CD4-positive, alpha-beta memory T cell (primary cell): ENCODE measurements at regions not wholly inside any gene's neighbourhood (a gene's known extent, or its start where the extent isn't known, plus 50 kb on each side); places are given as distances from the start of the nearest gene placed in this dataset.

Experiments used
- CTCF ChIA-PET: fragments of 350-600 bp; sonication (Branson Sonifier 250); formaldehyde crosslinking; loops from one replicate; lab custom pipeline; 2021; ENCODE audit warnings: inconsistent platforms; ENCODE audit not compliant: partially characterized antibody; lab: Charles Lee
- POLR2A ChIA-PET: fragments of 350-600 bp; sonication (Branson Sonifier 250); formaldehyde crosslinking; loops from one replicate; lab custom pipeline; 2021; ENCODE audit not compliant: partially characterized antibody; lab: Charles Lee
- DNase-seq, 5 donors: peaks; one replicate each; pipeline versions ENCODE4 v3.0.0 to v3.0.0-alpha.2; 2020 to 2022; ENCODE audit warnings: mixed read lengths in 1 of 5
- H3K27ac ChIP-seq: one replicate; pipeline ENCODE4 v1.7.0; 2013; ENCODE audit warnings: low read depth, low read length
- H3K27me3 ChIP-seq: 2 replicates; pipeline ENCODE4 v1.7.0; 2013; ENCODE audit warnings: mild to moderate bottlenecking, low read length, moderate library complexity; ENCODE audit not compliant: insufficient read depth
- H3K36me3 ChIP-seq: 2 replicates; pipeline ENCODE4 v1.7.0; 2013; ENCODE audit warnings: mild to moderate bottlenecking, low read length, moderate library complexity; ENCODE audit not compliant: insufficient read depth
- H3K4me1 ChIP-seq: 2 replicates; pipeline ENCODE4 v1.7.0; 2013; ENCODE audit warnings: mild to moderate bottlenecking, low read length, moderate library complexity; ENCODE audit not compliant: insufficient read depth
- H3K4me3 ChIP-seq, 2 donors: one replicate each; pipeline ENCODE4 v1.7.0; 2013; ENCODE audit warnings: low read length in 2 of 2, mild to moderate bottlenecking in 1 of 2
- H3K9me3 ChIP-seq, 2 donors: one replicate each; pipeline ENCODE4 v1.7.0; 2013; ENCODE audit warnings: low read length in 2 of 2, control low read depth in 1 of 2; ENCODE audit not compliant: control insufficient read depth in 1 of 2
- H3K27ac Mint-ChIP-seq, 7 donors: one replicate each; pipeline ENCODE4 v1.8.0; 2020 to 2021; ENCODE audit warnings: mixed read lengths in 7 of 7, mild to moderate bottlenecking in 6 of 7, inconsistent platforms in 3 of 7, moderate library complexity in 3 of 7
- H3K27me3 Mint-ChIP-seq, 2 donors: one replicate each; pipeline ENCODE4 v1.8.0; 2020 to 2021; ENCODE audit warnings: mixed read lengths in 2 of 2
- H3K36me3 Mint-ChIP-seq, 2 donors: one replicate each; pipeline ENCODE4 v1.8.0; 2020 to 2021; ENCODE audit warnings: mixed read lengths in 2 of 2, inconsistent platforms in 1 of 2, mild to moderate bottlenecking in 1 of 2
- H3K4me1 Mint-ChIP-seq, 4 donors: one replicate each; pipeline ENCODE4 v1.8.0; 2020 to 2021; ENCODE audit warnings: mixed read lengths in 4 of 4, mild to moderate bottlenecking in 1 of 4
- H3K4me3 Mint-ChIP-seq, 8 donors: one replicate each; pipeline ENCODE4 v1.8.0; 2020 to 2021; ENCODE audit warnings: mixed read lengths in 8 of 8, mild to moderate bottlenecking in 7 of 8, moderate library complexity in 6 of 8, inconsistent platforms in 3 of 8
- H3K9me3 Mint-ChIP-seq, 8 donors: one replicate each; pipeline ENCODE4 v1.8.0; 2020 to 2021; ENCODE audit warnings: mixed read lengths in 8 of 8, mild to moderate bottlenecking in 5 of 8, inconsistent platforms in 3 of 8, moderate library complexity in 1 of 8
- intact Hi-C: fragments of 100-400 bp; cut with micrococcal nuclease; formaldehyde crosslinking; loops from one replicate; pipeline ENCODE4 v1.15.1; 2023

DNA sequence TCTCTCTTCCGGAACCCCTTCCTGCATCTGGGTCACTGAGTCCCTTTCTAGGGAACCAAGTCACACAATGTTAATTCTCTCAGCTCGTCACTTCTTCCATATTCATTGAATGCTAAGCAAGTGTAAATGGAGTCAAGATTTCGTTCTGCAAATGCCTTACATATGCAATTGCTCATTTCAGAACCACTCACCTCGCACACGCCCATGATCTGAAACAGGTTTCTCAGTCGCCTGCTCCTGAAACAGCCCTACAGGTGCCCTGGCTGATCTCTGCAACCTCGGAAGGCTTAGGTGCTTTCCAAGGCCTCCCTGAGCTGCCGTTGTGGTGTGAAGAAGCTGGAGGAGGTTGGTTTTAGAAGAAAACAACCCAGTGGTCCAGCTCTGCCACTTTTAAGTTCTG is 100.8 kb upstream of the MSX1 start:
- H3K27me3 Mint-ChIP-seq = peaks cover 2% of the 10 kb centered on the region in 2 donors
- no peaks in the 10 kb centered on the region for H3K9me3 ChIP-seq
- H3K9me3 Mint-ChIP-seq = peaks cover 0 to 4% (median 0%) of the 10 kb centered on the region in 8 donors
- H3K27ac ChIP-seq = no peak overlapping the region
- no peak overlapping the region for H3K27ac Mint-ChIP-seq
- intact Hi-C loops = no loop called here
- no peak overlapping the region for H3K4me3 Mint-ChIP-seq
- CTCF ChIA-PET = no interaction called here
- H3K36me3 ChIP-seq = no peaks in the 10 kb centered on the region
- no peak for DNase-seq
- POLR2A ChIA-PET = no interaction called here
- peaks cover 0 to 2% of the 10 kb centered on the region in 2 donors for H3K36me3 Mint-ChIP-seq
- no peaks in the 10 kb centered on the region for H3K27me3 ChIP-seq
- H3K4me1 ChIP-seq = peaks cover 8% of the 10 kb centered on the region
- no peak overlapping the region for H3K4me3 ChIP-seq
- H3K4me1 Mint-ChIP-seq = peaks cover 2 to 11% (median 9%) of the 10 kb centered on the region in 4 donors

- no peaks in the 10 kb centered on the region for H3K4me1 Mint-ChIP-seq
- ChIA-PET CTCF (no interaction called here), POLR2A (no interaction called here)
- Histone ChIP-seq H3K9me3 (no peaks in the 10 kb centered on the region), H3K27ac (no peak overlapping the region), H3K4me3 (no peak overlapping the region), H3K27me3 (no peaks in the 10 kb centered on the region), H3K36me3 (no peaks in the 10 kb centered on the region), H3K4me1 (no peaks in the 10 kb centered on the region)
- DNase-seq = no peak
- H3K4me3 Mint-ChIP-seq = no peak overlapping the region
- intact Hi-C loops = no loop called here
- H3K27ac Mint-ChIP-seq = no peak overlapping the region
- H3K36me3 Mint-ChIP-seq = no peaks in the 10 kb centered on the region
- H3K9me3 Mint-ChIP-seq = no peaks in the 10 kb centered on the region
- H3K27me3 Mint-ChIP-seq = peaks cover 0 to 2% of the 10 kb centered on the region in 2 donors
Observed at GRCh38 chr4:4755306-4755705, 104.2 kb upstream of the MSX1 start.

GRCh38 chr4:4754641-4755040 is 104.8 kb upstream of the MSX1 start:
- intact Hi-C loops = no loop called here
- no peaks in the 10 kb centered on the region for H3K36me3 Mint-ChIP-seq
- Histone ChIP-seq H3K4me3 (no peak overlapping the region), H3K36me3 (no peaks in the 10 kb centered on the region), H3K27me3 (no peaks in the 10 kb centered on the region), H3K4me1 (no peaks in the 10 kb centered on the region), H3K27ac (no peak overlapping the region), H3K9me3 (no peaks in the 10 kb centered on the region)
- no peaks in the 10 kb centered on the region for H3K4me1 Mint-ChIP-seq
- no peak overlapping the region for H3K27ac Mint-ChIP-seq
- peaks cover 0 to 2% of the 10 kb centered on the region in 2 donors for H3K27me3 Mint-ChIP-seq
- no peaks in the 10 kb centered on the region for H3K9me3 Mint-ChIP-seq
- H3K4me3 Mint-ChIP-seq = no peak overlapping the region
- no peak for DNase-seq
- ChIA-PET CTCF (no interaction called here), POLR2A (no interaction called here)

DNA sequence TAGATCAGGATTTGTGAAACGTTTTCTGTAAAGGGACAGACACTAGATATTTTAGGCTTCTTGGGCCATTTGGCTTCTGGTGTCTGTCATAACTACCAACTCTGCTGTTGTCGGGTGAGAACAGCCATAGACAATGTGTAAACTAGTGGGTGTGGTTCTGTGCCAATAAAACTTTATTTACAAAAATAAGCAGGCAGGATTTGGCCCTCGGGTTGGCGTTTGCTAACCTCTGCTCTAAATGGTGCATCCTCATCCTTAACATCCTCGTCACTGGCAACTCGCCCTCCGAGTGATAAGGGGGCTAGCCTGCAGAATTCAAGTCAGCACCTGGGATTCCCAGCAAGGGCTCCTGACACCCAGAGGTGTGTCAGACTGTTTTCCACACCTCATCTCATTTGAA is 105.8 kb upstream of the MSX1 start:
- Histone ChIP-seq H3K9me3 (no peaks in the 10 kb centered on the region), H3K27me3 (no peaks in the 10 kb centered on the region), H3K27ac (no peak overlapping the region), H3K4me1 (no peaks in the 10 kb centered on the region), H3K4me3 (no peak overlapping the region), H3K36me3 (no peaks in the 10 kb centered on the region)
- Mint-ChIP-seq H3K4me1 (no peaks in the 10 kb centered on the region), H3K36me3 (no peaks in the 10 kb centered on the region), H3K27ac (peak overlapping the region in 1 of 7 donors; percentile 69), H3K4me3 (no peak overlapping the region), H3K27me3 (peaks cover 0 to 2% of the 10 kb centered on the region in 2 donors), H3K9me3 (peaks cover 0 to 2% (median 0%) of the 10 kb centered on the region in 8 donors)
- CTCF ChIA-PET = no interaction called here
- intact Hi-C loops = no loop called here
- POLR2A ChIA-PET = no interaction called here
- no peak for DNase-seq

GRCh38 chr4:4752576-4753401 is 106.7 kb upstream of the MSX1 start:
- Histone ChIP-seq H3K27ac (no peak overlapping the region), H3K27me3 (no peaks in the 10 kb centered on the region), H3K4me3 (no peak overlapping the region), H3K4me1 (no peaks in the 10 kb centered on the region), H3K9me3 (no peaks in the 10 kb centered on the region), H3K36me3 (no peaks in the 10 kb centered on the region)
- ChIA-PET POLR2A (no interaction called here), CTCF (interaction anchor here (0.6 kb wide), 2 partner anchors 41 to 722 kb away, joined by 3 read pairs; no protein-coding TSS in a partner anchor)
- Mint-ChIP-seq H3K27ac (no peak overlapping the region), H3K4me1 (no peaks in the 10 kb centered on the region), H3K4me3 (no peak overlapping the region), H3K27me3 (peaks cover 0 to 2% of the 10 kb centered on the region in 2 donors), H3K9me3 (peaks cover 0 to 5% (median 2%) of the 10 kb centered on the region in 8 donors), H3K36me3 (no peaks in the 10 kb centered on the region)
- intact Hi-C loops = no loop called here
- no peak for DNase-seq

DNA sequence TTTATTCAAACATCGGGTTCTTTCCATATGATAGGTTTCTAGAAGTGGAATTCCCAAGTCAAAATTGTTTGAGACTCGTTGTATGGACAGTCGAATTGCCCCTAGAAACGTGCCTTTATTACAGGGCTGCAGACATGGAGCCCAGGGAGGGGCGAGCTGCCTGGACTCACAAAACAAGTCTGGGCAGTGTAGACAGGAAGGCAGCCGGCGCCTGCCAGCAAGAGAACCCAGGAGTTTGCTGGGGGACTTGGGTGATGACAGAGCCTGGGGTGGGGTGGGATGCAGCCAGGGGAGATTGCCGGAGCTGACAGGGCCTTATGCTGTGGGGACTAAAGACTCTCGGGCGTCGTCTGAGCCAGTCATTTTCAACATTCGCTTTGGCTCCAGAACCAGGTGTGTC is 107.4 kb upstream of the MSX1 start:
- ChIA-PET POLR2A (no interaction called here), CTCF (interaction anchor here (0.6 kb wide), 1 partner anchor 723 kb away, joined by 3 read pairs; no protein-coding TSS in a partner anchor)
- H3K36me3 ChIP-seq = no peaks in the 10 kb centered on the region
- H3K4me1 ChIP-seq = no peaks in the 10 kb centered on the region
- intact Hi-C loops = no loop called here
- H3K4me1 Mint-ChIP-seq = no peaks in the 10 kb centered on the region
- peaks cover 0 to 13% (median 6%) of the 10 kb centered on the region in 8 donors for H3K9me3 Mint-ChIP-seq
- no peaks in the 10 kb centered on the region for H3K9me3 ChIP-seq
- H3K27ac Mint-ChIP-seq = no peak overlapping the region
- peaks cover 0 to 2% of the 10 kb centered on the region in 2 donors for H3K27me3 Mint-ChIP-seq
- no peak overlapping the region for H3K4me3 ChIP-seq
- no peak overlapping the region for H3K4me3 Mint-ChIP-seq
- H3K27ac ChIP-seq = no peak overlapping the region
- no peaks in the 10 kb centered on the region for H3K27me3 ChIP-seq
- DNase-seq = no peak
- no peaks in the 10 kb centered on the region for H3K36me3 Mint-ChIP-seq

GRCh38 chr4:4750187-4750586 is 109.3 kb upstream of the MSX1 start:
- H3K36me3 Mint-ChIP-seq = peaks cover 0 to 1% of the 10 kb centered on the region in 2 donors
- H3K27me3 Mint-ChIP-seq = peaks cover 0 to 2% of the 10 kb centered on the region in 2 donors
- no peak for DNase-seq
- H3K4me1 Mint-ChIP-seq = no peaks in the 10 kb centered on the region
- no peaks in the 10 kb centered on the region for H3K4me1 ChIP-seq
- no peak overlapping the region for H3K4me3 ChIP-seq
- H3K27ac ChIP-seq = no peak overlapping the region
- peaks cover 0 to 4% of the 10 kb centered on the region in 2 donors for H3K9me3 ChIP-seq
- ChIA-PET POLR2A (no interaction called here), CTCF (no interaction called here)
- no peaks in the 10 kb centered on the region for H3K27me3 ChIP-seq
- H3K9me3 Mint-ChIP-seq = peaks cover 0 to 31% (median 23%) of the 10 kb centered on the region in 8 donors
- no peak overlapping the region for H3K27ac Mint-ChIP-seq
- intact Hi-C loops = no loop called here
- H3K36me3 ChIP-seq = no peaks in the 10 kb centered on the region
- H3K4me3 Mint-ChIP-seq = no peak overlapping the region
